ENCODE measurements at regions not wholly inside any gene's neighbourhood (a gene's known extent, or its start where the extent isn't known, plus 50 kb on each side); places are given as distances from the start of the nearest gene placed in this dataset.

DNA sequence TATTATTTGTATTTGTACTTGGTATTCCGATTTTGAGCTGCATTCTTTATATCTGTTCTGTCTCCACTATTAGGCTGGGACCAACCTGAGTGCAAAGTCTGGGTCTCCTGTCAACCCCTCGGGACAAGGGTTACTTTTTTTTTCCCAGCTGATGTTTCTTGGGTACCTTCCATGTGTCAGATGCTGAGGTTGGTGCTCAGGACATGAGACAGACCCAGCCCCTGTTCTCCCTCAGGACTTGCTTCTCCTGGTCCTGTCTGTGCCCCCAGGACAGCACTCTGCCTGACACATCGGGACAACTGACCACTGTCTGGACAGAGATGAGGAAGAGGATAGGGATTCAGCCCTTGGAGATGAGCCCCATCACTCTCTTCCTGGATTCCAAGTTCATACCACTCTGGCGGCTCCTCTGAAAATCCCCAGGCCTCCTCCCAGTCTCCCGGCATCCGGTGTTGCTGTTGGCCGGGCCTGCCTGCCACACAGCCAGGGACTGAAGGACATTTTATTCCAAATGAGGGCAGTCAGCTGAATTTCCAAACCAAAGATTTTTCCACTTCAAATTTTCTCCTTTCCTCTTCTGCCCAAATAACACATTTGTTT, 55.6 kb upstream of the FMOD start:
- TF ChIP-seq EZH2phosphoT487 (IDR thresholded peaks at IDR 0.05; ENCODE audit: borderline replicate concordance, low read length) (no peak), CTCF (conservative IDR thresholded peaks at IDR 0.05; ENCODE audit: low read depth, low read length) (no peak), EZH2 (IDR thresholded peaks at IDR 0.05; ENCODE audit: low read length, unreplicated experiment) (no peak)
- H3K9me3 ChIP-seq (ENCODE audit: low read length): no peaks in the 10 kb centered on the region
- DNase-seq (no peak), ATAC-seq (no peak)
- POLR2A ChIA-PET (ENCODE audit: unreplicated experiment): no interaction called here
- peaks cover 9% of the 10 kb centered on the region; the same call in 1 of the 2 replicates for H3K4me1 ChIP-seq (ENCODE audit: insufficient read depth, low read length)
- H3K9me2 ChIP-seq (replicated peaks; ENCODE audit: low read length): no peaks in the 10 kb centered on the region
- BruUV-seq (replicated peaks): no TSS peak
- no peaks in the 10 kb centered on the region for H3F3A ChIP-seq (ENCODE audit: low read length, unreplicated experiment)
- CTCF ChIA-PET: no interaction called here
- H3K79me2 ChIP-seq (ENCODE audit: low read length): no peaks in the 10 kb centered on the region
- H4K20me1 ChIP-seq (ENCODE audit: low read length): no peaks in the 10 kb centered on the region
- no peak overlapping the region for H3K4me3 ChIP-seq (ENCODE audit: low read length)
- no peak overlapping the region for H3K9ac ChIP-seq (ENCODE audit: low read length)
- no peaks in the 10 kb centered on the region for H3K36me3 ChIP-seq (ENCODE audit: low read depth, low read length)
- H3K4me2 ChIP-seq (ENCODE audit: low read length): no peak overlapping the region
- H3K27me3 ChIP-seq (ENCODE audit: low read length): peaks cover 54% of the 10 kb centered on the region
- intact Hi-C loops (cut with micrococcal nuclease): no loop called here
- no peak overlapping the region for H2AFZ ChIP-seq (ENCODE audit: low read length)
- H3K27ac ChIP-seq (ENCODE audit: low read length): no peak overlapping the region

GRCh38 chr1:203407296-203407695, 56.4 kb upstream of the FMOD start:
- CTCF ChIA-PET: no interaction called here
- H3K4me3 ChIP-seq (ENCODE audit: low read length): no peak overlapping the region
- no peaks in the 10 kb centered on the region for H4K20me1 ChIP-seq (ENCODE audit: low read length)
- H3K4me2 ChIP-seq (ENCODE audit: low read length): no peak overlapping the region
- H3K36me3 ChIP-seq (ENCODE audit: low read depth, low read length): no peaks in the 10 kb centered on the region
- no peak overlapping the region for H3K27ac ChIP-seq (ENCODE audit: low read length)
- H3F3A ChIP-seq (ENCODE audit: low read length, unreplicated experiment): no peaks in the 10 kb centered on the region
- peaks cover 9% of the 10 kb centered on the region; the same call in 1 of the 2 replicates for H3K4me1 ChIP-seq (ENCODE audit: insufficient read depth, low read length)
- H3K9me3 ChIP-seq (ENCODE audit: low read length): no peaks in the 10 kb centered on the region
- no peak for ATAC-seq
- DNase-seq: no peak
- H3K27me3 ChIP-seq (ENCODE audit: low read length): peaks cover 53% of the 10 kb centered on the region
- no peaks in the 10 kb centered on the region for H3K9me2 ChIP-seq (replicated peaks; ENCODE audit: low read length)
- no TSS peak for BruUV-seq (replicated peaks)
- no peak for TF ChIP-seq EZH2 (IDR thresholded peaks at IDR 0.05; ENCODE audit: low read length, unreplicated experiment)
- TF ChIP-seq CTCF (conservative IDR thresholded peaks at IDR 0.05; ENCODE audit: low read depth, low read length): no peak
- TF ChIP-seq EZH2phosphoT487 (IDR thresholded peaks at IDR 0.05; ENCODE audit: borderline replicate concordance, low read length): no peak
- POLR2A ChIA-PET (ENCODE audit: unreplicated experiment): no interaction called here
- no peak overlapping the region for H3K9ac ChIP-seq (ENCODE audit: low read length)
- intact Hi-C loops (cut with micrococcal nuclease): no loop called here
- H3K79me2 ChIP-seq (ENCODE audit: low read length): no peaks in the 10 kb centered on the region
- no peak overlapping the region for H2AFZ ChIP-seq (ENCODE audit: low read length)
